ENCODE measurements at regions not wholly inside any gene's neighbourhood (a gene's known extent, or its start where the extent isn't known, plus 50 kb on each side); places are given as distances from the start of the nearest gene placed in this dataset.

GRCh38 chr2:181384923-181385322 lies 72.3 kb upstream of the ITGA4 start:
- H3K4me1 Mint-ChIP-seq = no peaks in the 10 kb centered on the region
- H3K27ac Mint-ChIP-seq = no peak overlapping the region
- peaks cover 0 to 2% (median 0%) of the 10 kb centered on the region in 3 donors for H3K27me3 Mint-ChIP-seq (ENCODE audit: low read depth in 3 of 3)
- H3K9me3 Mint-ChIP-seq = peaks cover 0 to 6% (median 0%) of the 10 kb centered on the region in 6 donors
- no peak for DNase-seq
- no peak overlapping the region for H3K4me3 Mint-ChIP-seq
- H3K36me3 Mint-ChIP-seq = peaks cover 0 to 10% (median 8%) of the 10 kb centered on the region in 3 donors

GRCh38 chr2:181389524-181389923 lies 67.7 kb upstream of the ITGA4 start:
- Mint-ChIP-seq H3K27ac (no peak overlapping the region), H3K36me3 (peaks cover 0 to 10% (median 5%) of the 10 kb centered on the region in 3 donors), H3K9me3 (peaks cover 0 to 6% (median 0%) of the 10 kb centered on the region in 6 donors), H3K4me1 (peaks cover 15 to 22% of the 10 kb centered on the region in 2 donors), H3K27me3 (ENCODE audit: low read depth in 3 of 3) (peaks cover 8 to 10% (median 9%) of the 10 kb centered on the region in 3 donors), H3K4me3 (no peak overlapping the region)
- no peak for DNase-seq

DNA sequence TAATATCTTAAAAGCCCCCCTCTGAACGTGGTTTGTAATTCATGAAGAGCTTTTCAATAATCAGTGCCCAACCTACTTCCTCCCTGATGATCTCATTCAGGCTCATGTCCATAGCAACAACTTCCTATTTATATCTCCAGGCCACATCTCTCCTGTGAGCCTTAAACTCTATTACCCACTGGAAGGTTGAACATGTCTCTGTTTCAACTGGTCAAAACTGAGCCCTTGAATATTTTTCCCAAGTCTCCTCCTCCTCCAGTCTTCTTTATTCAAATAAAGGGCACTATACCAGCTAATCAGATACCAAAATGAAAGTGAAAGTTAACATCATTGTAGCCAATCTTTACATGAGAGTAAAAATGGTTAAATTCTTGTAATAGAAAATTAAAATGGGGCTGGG lies 63.7 kb upstream of the ITGA4 start:
- Mint-ChIP-seq H3K27ac (peak overlapping the region; percentile 93 to 98 (median 96)), H3K4me3 (peak overlapping the region; percentile 78 to 91 (median 86)), H3K9me3 (no peaks in the 10 kb centered on the region), H3K27me3 (ENCODE audit: low read depth in 3 of 3) (peaks cover 8 to 13% (median 9%) of the 10 kb centered on the region in 3 donors), H3K36me3 (no peaks in the 10 kb centered on the region), H3K4me1 (peaks cover 35 to 40% of the 10 kb centered on the region in 2 donors)
- DNase-seq = peak; percentile 52 to 64 (median 63)

DNA sequence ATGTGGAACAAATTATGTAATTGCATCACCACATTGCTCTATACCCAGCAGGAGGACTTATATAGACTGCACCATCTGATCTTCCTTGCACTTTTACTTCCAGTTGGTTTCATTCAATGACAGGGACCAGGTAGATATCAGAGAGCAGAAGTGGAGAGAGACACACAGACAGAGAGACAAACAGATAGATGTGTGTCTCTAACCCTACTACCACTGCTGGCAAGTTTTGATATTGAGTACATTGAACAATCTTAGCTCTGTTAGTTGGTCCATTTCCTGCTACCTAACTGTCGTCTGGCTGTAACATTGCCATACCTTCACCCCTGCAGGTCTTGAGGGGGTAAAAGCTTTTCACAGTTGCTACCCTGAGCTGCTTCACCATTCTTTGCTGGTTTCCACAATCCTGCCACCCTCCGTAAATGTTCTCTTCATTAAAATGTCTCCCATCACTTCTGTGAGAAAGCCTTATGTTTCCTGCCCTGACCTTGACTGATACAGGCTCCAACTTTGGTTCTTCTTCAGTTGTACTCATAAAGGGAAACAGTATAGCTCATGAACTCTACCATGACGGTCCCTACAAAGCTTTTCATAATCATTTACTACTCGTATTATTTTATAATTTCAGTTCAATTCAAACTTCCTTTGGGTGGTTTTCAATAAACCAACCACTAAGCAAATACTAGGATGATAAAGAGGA lies 62.3 kb upstream of the ITGA4 start:
- Mint-ChIP-seq H3K4me3 (peak overlapping the region; percentile 48 to 79 (median 60)), H3K36me3 (no peaks in the 10 kb centered on the region), H3K4me1 (peaks cover 35 to 40% of the 10 kb centered on the region in 2 donors), H3K27ac (peak overlapping the region; percentile 84 to 93 (median 90)), H3K9me3 (no peaks in the 10 kb centered on the region), H3K27me3 (ENCODE audit: low read depth in 3 of 3) (peaks cover 8 to 13% (median 9%) of the 10 kb centered on the region in 3 donors)
- peak; percentile 14 to 38 (median 28) for DNase-seq

- H3K4me1 Mint-ChIP-seq = peaks cover 35 to 40% of the 10 kb centered on the region in 2 donors
- peak overlapping the region; percentile 47 to 93 (median 88) for H3K27ac Mint-ChIP-seq
- H3K36me3 Mint-ChIP-seq = no peaks in the 10 kb centered on the region
- H3K27me3 Mint-ChIP-seq (ENCODE audit: low read depth in 3 of 3) = peaks cover 8 to 13% (median 9%) of the 10 kb centered on the region in 3 donors
- no peaks in the 10 kb centered on the region for H3K9me3 Mint-ChIP-seq
- DNase-seq = no peak
- H3K4me3 Mint-ChIP-seq = peak overlapping the region in 3 of 5 donors; percentile 48 to 64 (median 53)
Observed at GRCh38 chr2:181395851-181396250, 61.3 kb upstream of the ITGA4 start.

DNA sequence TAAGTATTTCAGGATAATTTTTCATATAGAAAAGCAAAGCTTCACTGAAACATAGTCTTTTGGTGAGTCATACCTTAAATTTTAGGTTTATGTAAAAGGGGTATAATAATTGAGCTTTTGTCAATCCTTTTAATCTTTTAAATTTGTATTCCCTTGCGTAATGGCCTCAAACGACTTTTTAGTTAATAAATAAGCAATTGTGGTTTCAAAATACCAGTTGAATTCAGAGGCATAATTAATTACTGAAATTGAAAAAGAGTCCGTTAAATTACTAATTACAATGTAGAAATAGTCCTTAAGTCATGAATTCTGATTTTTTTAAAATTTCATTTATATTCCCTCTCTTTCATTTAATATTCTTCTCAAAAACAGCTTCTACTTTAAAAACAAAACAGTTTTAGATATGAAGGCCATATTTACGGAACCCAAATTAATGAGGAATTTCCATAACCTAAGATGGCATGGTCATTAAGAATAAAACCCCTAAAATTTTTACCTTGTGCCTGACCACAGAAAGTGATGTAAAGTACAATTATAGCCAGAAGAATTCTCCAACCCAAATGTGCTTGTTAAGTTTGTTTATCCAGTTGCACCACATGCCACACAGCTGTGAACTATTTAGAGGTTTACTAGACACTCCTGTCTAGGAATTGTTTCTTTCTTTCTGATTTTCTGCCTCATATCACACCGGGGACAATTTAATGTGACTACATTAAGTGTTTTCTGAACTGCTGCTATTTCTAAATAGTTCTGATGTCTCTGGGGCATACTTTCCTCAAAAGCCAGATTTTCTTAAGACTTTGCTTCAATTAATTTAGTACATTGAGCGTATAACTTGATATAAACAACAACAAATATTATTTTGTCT lies 60.7 kb upstream of the ITGA4 start:
- Mint-ChIP-seq H3K9me3 (no peaks in the 10 kb centered on the region), H3K36me3 (no peaks in the 10 kb centered on the region), H3K27ac (peak overlapping the region in 2 of 6 donors; percentile 17 to 24), H3K4me3 (no peak overlapping the region), H3K4me1 (peaks cover 35 to 40% of the 10 kb centered on the region in 2 donors), H3K27me3 (ENCODE audit: low read depth in 3 of 3) (peaks cover 8 to 13% (median 9%) of the 10 kb centered on the region in 3 donors)
- DNase-seq = no peak

GRCh38 chr2:181397331-181397730 lies 59.9 kb upstream of the ITGA4 start:
- Mint-ChIP-seq H3K36me3 (no peaks in the 10 kb centered on the region), H3K4me3 (no peak overlapping the region), H3K9me3 (no peaks in the 10 kb centered on the region), H3K4me1 (peaks cover 32 to 36% of the 10 kb centered on the region in 2 donors), H3K27ac (peak overlapping the region in 2 of 6 donors; percentile 17 to 29), H3K27me3 (ENCODE audit: low read depth in 3 of 3) (peaks cover 8 to 13% (median 9%) of the 10 kb centered on the region in 3 donors)
- DNase-seq = no peak

DNA sequence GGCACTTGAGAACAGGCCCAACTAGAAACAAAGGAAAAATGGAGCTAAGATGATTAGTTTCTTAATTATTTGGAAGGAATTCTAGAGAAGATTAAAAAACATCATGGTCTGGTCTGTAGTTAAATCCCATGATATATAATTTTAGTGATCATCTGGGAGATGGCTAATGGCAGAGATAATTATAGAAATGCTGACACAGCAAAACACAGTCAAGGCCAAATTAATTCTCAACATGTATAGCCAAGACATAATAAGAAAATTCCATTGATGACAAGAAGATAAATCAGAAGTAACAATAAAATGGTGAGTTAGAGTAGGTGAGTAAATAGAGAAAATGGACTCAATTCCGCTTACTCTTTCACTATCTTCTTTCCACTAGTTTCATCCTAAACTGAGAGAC lies 59.2 kb upstream of the ITGA4 start:
- Mint-ChIP-seq H3K4me1 (peaks cover 36 to 41% of the 10 kb centered on the region in 2 donors), H3K4me3 (no peak overlapping the region), H3K9me3 (no peaks in the 10 kb centered on the region), H3K27ac (peak overlapping the region in 1 of 6 donors; percentile 3), H3K36me3 (no peaks in the 10 kb centered on the region), H3K27me3 (ENCODE audit: low read depth in 3 of 3) (peaks cover 8 to 13% (median 9%) of the 10 kb centered on the region in 3 donors)
- no peak for DNase-seq

GRCh38 chr2:181399027-181399426 lies 58.2 kb upstream of the ITGA4 start:
- Mint-ChIP-seq H3K27ac (peak overlapping the region in 1 of 6 donors; percentile 47), H3K36me3 (no peaks in the 10 kb centered on the region), H3K4me3 (no peak overlapping the region), H3K27me3 (ENCODE audit: low read depth in 3 of 3) (peaks cover 3 to 7% (median 3%) of the 10 kb centered on the region in 3 donors), H3K4me1 (peaks cover 28 to 31% of the 10 kb centered on the region in 2 donors), H3K9me3 (no peaks in the 10 kb centered on the region)
- DNase-seq = no peak

DNA sequence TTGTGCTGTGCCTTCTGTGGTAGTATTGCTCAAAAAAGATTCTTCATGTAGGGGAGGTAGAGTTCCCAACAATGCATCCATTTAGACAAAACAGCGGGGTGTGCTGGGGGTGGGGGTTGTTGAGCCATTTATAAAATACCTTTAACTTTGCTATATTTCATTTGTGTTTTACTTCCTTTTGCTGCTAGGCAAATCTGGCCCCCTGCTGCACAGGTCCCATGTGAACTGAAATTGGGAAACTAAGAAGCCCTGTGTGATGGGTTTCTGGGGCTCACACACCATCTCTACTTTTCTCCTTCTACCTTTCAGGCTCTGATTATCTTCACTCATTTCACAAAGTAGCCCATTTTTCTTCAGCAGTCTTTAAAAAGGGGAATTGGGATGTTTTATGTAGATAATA lies 52.7 kb upstream of the ITGA4 start:
- Mint-ChIP-seq H3K27me3 (ENCODE audit: low read depth in 3 of 3) (peaks cover 0 to 4% (median 2%) of the 10 kb centered on the region in 3 donors), H3K4me1 (peaks cover 5 to 8% of the 10 kb centered on the region in 2 donors), H3K9me3 (no peaks in the 10 kb centered on the region), H3K27ac (no peak overlapping the region), H3K36me3 (peaks cover 0 to 20% (median 12%) of the 10 kb centered on the region in 3 donors), H3K4me3 (no peak overlapping the region)
- DNase-seq = no peak

GRCh38 chr2:181407171-181407570 lies 50.0 kb upstream of the ITGA4 start:
- no peak for DNase-seq

More at GRCh38 chr2:181407171-181407570, 50.0 kb upstream of the ITGA4 start:
- Mint-ChIP-seq H3K27me3 (ENCODE audit: low read depth in 3 of 3) (peaks cover 0 to 4% (median 2%) of the 10 kb centered on the region in 3 donors), H3K4me1 (peaks cover 5 to 7% of the 10 kb centered on the region in 2 donors), H3K36me3 (peaks cover 0 to 25% (median 12%) of the 10 kb centered on the region in 3 donors), H3K9me3 (peaks cover 0 to 3% (median 0%) of the 10 kb centered on the region in 6 donors), H3K27ac (no peak overlapping the region), H3K4me3 (no peak overlapping the region)
